ENCODE measurements at regions not wholly inside any gene's neighbourhood (a gene's known extent, or its start where the extent isn't known, plus 50 kb on each side); places are given as distances from the start of the nearest gene placed in this dataset.

GRCh38 chr9:29816954-29817703 lies 2243.8 kb upstream of the C9orf72 start:
- TF ChIP-seq, protein P1, sequence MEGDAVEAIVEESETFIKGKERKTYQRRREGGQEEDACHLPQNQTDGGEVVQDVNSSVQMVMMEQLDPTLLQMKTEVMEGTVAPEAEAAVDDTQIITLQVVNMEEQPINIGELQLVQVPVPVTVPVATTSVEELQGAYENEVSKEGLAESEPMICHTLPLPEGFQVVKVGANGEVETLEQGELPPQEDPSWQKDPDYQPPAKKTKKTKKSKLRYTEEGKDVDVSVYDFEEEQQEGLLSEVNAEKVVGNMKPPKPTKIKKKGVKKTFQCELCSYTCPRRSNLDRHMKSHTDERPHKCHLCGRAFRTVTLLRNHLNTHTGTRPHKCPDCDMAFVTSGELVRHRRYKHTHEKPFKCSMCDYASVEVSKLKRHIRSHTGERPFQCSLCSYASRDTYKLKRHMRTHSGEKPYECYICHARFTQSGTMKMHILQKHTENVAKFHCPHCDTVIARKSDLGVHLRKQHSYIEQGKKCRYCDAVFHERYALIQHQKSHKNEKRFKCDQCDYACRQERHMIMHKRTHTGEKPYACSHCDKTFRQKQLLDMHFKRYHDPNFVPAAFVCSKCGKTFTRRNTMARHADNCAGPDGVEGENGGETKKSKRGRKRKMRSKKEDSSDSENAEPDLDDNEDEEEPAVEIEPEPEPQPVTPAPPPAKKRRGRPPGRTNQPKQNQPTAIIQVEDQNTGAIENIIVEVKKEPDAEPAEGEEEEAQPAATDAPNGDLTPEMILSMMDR (IDR thresholded peaks at IDR 0.05): no peak
- no peak for TF ChIP-seq EZH2 (IDR thresholded peaks at IDR 0.05)

Measured in neural progenitor cell (in vitro differentiated cells).